HG03432 (cell line): ENCODE measurements at regions not wholly inside any gene's neighbourhood (a gene's known extent, or its start where the extent isn't known, plus 50 kb on each side); places are given as distances from the start of the nearest gene placed in this dataset.

Experiments
- ATAC-seq: cut with Tn5 transposase; IDR thresholded peaks from one replicate; pipeline ENCODE4 v1.9.1; 2021; ENCODE audit warnings: mild to moderate bottlenecking, moderate library complexity; ENCODE audit not compliant: unreplicated experiment

GRCh38 chr3:166125179-166125578, 288.0 kb upstream of the BCHE start:
- ATAC-seq = no peak

DNA sequence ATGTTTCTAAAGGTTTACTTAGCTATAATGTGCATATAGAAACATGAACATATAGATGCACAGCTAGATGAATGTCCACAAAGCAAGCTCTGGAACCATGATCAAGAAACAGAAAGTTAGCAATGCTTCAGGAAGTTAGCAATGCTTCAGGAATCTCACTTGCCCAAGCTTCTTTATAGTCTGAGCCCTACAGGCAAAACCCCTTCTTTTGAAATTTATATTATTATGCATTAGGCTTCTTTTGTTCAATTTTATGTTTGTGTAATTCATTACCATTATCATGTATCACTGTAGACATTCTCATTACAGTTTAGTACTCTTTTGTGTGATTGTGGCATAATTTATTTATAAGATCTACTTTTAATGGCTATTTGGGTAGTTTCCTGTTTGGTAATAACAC, 286.4 kb upstream of the BCHE start:
- no peak for ATAC-seq

GRCh38 chr3:166123088-166123487, 285.9 kb upstream of the BCHE start:
- ATAC-seq = no peak

GRCh38 chr3:166118049-166118448, 280.8 kb upstream of the BCHE start:
- no peak for ATAC-seq

DNA sequence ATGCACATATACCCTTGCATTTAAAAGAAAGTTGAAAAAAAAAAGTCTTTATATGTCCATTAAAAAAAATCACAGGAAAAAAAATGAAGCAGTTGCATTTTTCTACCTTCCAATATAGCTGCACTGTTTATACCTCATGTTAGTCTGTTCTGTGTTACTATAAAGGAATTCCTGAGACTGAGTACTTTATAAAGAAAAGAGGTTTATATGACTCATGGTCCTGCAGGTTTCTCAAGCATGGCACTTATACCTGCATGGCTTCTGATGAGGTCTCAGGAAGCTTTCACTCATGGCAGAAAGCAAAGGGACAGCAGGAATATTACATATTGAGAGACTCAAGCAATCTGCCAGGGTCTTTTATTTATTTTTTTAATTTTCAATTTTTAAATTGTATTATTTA, 277.2 kb upstream of the BCHE start:
- ATAC-seq = no peak

DNA sequence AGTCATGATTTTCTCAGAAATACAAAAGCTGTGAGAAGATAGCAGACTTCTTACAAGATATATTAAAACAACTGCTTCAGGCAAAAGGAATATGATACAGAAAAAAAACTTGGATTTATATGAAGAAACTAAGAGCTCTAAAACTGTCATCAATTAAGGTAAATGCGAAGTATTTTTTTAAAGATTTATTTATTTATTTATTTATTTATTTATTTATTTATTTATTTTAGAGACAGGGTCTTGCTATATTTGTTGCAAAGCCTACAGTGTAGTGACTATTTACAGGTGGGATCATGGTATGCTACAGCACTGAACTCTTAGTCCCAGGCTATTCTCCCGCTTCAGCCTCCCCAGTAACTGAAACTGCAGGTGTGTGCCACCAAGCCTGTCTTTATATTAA, 274.3 kb upstream of the BCHE start:
- ATAC-seq = no peak

DNA sequence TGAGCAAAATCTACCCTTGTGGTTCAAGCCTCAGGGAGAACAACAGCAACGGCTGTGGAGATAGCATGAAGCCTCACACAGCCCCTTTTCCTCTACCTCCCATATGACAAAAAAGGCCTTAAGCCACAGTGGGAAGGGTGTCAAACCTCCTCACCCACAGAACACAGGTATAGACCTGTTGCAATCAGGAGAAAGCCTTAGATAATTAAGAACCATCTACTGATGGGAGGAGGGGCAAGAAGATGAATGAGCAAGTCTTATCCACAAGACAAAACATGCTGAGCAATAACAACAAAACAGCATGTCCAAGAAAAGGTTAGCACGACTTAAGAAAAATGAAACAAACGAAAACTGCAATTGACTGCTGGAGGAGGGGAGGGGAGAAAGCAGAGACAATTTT, 272.9 kb upstream of the BCHE start:
- no peak for ATAC-seq

- no peak for ATAC-seq
Observed at GRCh38 chr3:166104938-166105337, 267.7 kb upstream of the BCHE start.

DNA sequence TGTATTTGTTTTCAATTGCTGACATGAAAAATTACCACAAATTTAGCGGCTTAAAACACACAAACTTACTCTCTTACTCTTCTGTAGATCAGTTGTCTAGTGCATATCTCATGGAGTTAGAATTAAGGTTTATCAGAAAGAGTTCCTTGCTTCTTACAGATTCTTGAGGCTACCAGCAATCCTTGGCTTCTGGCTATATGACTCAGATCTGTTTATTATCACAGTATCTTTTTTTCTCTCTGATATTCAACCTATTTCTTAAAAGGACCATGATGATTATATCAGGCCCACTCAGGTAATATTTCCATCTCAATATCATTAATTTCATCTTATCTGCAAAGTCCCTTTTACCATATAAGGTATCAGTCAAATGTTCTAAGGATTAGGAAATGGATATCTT, 263.5 kb upstream of the BCHE start:
- no peak for ATAC-seq

DNA sequence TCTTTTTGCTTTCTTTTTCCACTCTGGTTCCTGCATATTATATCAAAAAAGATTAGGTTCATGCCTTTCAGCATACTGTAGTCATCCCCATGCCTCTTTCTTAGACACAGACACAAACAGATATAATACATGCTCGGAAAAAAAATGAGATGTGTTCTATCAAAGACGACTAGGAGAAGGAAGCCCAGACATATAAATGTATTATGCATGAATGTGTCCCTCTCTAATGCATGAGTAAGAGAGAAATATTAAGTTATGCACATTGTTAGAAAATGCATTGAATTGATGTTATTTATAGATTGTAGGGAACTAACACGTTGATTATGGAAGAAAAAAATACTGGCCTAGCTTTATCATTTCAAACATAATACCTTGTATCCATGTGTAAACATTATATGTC, 252.4 kb upstream of the BCHE start:
- ATAC-seq = no peak

GRCh38 chr3:166085164-166085856, 248.1 kb upstream of the BCHE start:
- ATAC-seq = no peak

GRCh38 chr3:166080096-166080495, 242.9 kb upstream of the BCHE start:
- no peak for ATAC-seq

DNA sequence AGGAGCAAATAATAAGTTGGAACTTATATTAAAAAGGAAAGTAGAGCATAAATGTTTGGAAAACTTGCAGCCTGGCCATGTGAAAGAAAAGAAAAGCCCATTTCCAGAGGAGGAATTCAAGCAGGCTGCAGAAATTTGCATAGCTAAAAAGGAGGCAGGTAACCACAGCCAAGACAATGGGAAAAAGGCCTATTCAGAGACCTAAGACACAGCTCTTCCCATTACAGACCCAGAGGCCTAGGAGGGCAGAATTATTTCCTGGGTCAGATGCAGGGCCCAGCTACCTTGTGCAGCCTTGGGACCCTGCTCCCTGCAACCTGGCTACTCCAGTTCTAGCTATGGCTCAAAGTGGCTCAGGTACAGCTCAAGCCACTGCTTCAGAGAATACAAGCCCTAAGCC, 234.6 kb upstream of the BCHE start:
- ATAC-seq = no peak

- no peak for ATAC-seq
Observed at GRCh38 chr3:166064476-166064875, 227.3 kb upstream of the BCHE start.

DNA sequence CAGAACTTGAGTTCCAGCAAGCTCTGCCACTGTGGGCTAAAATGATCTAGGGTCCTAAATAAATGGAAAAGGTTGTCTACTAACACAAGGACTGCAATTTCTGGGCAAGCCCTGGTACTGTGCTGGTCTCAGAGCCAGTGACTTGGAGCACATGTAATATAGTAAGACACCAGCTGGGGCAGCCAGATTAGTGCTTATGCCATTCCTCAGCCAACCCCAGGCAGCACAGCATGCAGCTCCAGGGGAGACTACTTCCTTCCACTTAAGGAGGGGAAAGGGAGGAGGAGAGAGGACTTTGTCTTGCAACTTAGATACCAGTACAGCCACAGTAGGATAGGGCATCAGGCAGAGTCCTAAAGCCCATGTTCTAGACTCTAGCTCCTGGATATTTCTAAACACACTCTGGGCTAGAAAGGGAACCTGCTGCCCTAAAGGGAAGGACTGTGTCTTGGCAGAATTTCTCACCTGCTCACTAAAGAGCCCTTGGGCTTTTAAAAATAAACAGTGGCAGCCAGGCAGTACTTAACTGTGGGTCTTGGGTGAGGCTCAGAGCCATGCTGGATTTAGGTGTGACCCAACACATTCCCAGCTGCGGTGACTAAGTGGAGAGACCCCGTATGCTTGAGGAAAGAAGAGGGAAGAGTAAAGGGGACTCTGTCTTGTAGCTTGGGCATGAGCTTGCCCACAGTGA, 223.7 kb upstream of the BCHE start:
- ATAC-seq = no peak

DNA sequence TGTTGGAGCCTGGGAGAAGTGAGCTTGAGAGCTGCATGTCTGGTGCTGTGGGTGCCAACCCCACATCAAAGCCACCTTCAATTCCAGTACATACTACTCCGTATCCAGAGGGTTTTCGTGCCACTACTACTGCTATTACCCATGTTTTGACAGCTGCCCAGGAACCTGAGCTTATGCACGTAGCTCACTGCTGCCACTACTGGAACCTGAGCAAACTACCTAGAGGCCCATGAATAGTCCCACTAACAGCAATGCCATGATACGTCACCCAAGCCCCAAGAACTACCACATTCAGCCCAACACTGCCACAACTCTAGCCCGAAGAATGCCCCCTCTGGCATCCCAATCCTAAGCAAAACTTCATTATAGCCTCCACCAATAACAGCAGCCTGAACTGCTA, 215.2 kb upstream of the BCHE start:
- ATAC-seq = no peak

GRCh38 chr3:166029507-166029906, 192.3 kb upstream of the BCHE start:
- ATAC-seq = no peak

DNA sequence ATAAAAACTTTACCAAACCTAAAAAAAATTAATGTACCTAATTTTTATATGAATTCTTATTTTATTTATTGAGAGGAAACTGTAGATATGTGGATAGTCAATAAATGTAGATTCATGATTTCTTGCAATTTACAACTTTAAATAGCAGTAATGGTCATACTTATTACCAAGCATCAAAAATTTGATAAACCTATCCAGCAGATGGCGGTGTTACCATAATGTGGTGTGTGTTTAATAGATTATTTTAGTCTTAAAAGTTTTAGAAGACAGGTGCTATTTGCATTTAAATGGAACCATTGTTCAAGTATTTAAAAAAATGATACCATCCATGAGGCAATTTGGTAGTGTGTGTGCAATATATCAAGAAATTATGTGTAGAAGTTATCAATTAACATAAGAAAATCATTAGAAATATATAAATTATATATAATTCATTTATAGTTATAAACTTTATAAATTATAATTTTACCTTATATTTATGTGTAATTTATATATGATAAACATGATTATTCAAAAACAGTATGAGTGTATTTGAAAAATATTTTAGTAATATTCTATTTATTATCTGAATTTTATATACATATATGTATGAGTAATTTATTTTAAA, 176.0 kb upstream of the BCHE start:
- no peak for ATAC-seq

DNA sequence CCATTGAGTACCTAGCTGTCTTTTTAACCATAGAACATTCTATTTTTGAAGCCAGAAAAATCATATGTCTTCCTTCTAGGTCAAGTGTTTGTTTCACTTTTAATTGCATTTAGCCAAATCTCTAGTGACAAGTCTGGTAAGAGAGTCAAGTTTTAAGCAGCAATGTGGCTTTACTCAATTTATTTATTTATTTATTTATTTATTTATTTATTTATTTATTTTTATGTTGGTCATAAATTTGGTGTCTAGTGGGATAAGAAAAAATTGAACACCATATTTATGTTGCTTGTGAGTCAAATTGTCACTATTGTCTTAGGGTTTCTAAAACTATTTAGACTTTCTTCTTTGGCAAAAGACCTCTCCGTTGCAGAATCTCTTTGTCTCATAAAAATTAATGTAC, 174.5 kb upstream of the BCHE start:
- ATAC-seq = no peak

DNA sequence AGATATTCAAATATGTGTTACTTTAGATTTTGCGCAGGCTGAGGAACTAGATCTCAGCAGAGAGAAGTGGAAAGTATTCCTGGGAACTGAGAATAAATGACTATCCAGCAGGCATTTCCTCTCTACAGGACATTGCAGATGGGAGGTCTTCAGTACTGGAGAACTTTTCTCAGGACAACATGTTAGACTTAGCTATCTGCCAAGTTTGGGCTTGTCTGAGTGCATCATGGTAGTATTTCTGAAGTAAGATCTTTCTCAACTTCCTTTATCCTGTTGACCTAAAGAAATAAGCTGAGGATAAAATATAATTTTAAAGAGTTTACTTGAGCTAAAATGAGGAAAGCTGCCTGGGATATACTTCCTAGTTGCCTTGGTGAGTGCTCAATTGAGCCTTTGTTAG, 167.9 kb upstream of the BCHE start:
- no peak for ATAC-seq

DNA sequence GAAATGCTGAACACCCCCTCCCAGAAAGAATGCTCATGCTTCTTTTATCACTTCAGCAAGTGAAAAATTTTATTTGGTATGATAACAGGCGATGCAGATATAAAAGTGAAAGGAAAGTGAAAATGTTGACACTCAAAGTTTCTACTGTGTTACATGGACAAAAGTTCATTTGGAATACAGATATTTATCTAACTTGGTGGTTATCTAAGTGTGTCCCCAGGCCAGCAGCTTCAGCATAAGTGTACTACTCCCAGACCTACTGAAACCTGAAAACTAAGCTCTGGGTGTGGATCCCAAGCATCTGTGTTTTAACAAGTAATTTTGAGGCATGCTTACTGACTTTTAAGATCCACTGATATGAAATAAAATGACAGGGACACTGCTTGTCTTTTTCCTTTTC, 157.1 kb upstream of the BCHE start:
- no peak for ATAC-seq

DNA sequence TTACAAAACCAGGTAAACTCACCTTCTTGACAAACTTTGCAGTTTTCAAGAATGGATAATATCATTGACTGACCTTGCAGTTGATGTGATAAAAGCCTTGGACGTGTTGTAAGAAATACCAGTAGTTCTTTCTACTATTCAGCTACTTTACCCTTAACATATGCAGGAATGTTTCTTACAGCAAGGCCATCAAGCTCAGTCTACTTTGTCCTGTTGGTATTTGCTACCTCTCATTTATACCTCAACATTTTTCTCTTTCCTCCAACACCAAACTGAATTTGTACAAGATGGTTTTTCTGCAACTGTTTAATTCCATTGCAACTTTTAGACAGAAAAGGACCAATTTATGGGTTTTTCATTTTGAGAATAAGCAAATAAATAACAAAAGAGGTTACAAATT, 147.4 kb upstream of the BCHE start:
- ATAC-seq = no peak
